CD4-positive, alpha-beta T cell treated with Interferon alpha-2 for 1 hour (primary cell): ENCODE measurements at regions not wholly inside any gene's neighbourhood (a gene's known extent, or its start where the extent isn't known, plus 50 kb on each side); places are given as distances from the start of the nearest gene placed in this dataset.

ENCODE experiments used
- DNase-seq, 2 donors: peaks; one replicate each; pipeline ENCODE4 v3.0.0-alpha.2; 2020 to 2022

- no peak for DNase-seq
Observed at GRCh38 chr18:72922895-72923294, 55.1 kb upstream of the NETO1 start.
